ENCODE measurements at regions not wholly inside any gene's neighbourhood (a gene's known extent, or its start where the extent isn't known, plus 50 kb on each side); places are given as distances from the start of the nearest gene placed in this dataset.

- DNase-seq = no peak
Observed at GRCh38 chr1:82220754-82221153, 420.0 kb downstream of the ADGRL2 start.

GRCh38 chr1:82219841-82220240, 419.1 kb downstream of the ADGRL2 start:
- DNase-seq = no peak

GRCh38 chr1:82218846-82219245, 418.1 kb downstream of the ADGRL2 start:
- DNase-seq = no peak

GRCh38 chr1:82215853-82216175, 415.1 kb downstream of the ADGRL2 start:
- no peak for DNase-seq

GRCh38 chr1:82215056-82215852, 414.5 kb downstream of the ADGRL2 start:
- no peak for DNase-seq

GRCh38 chr1:82214606-82215005, 413.9 kb downstream of the ADGRL2 start:
- no peak for DNase-seq

- no peak for DNase-seq
Observed at GRCh38 chr1:82197606-82198005, 396.9 kb downstream of the ADGRL2 start.

GRCh38 chr1:82195245-82195644, 394.5 kb downstream of the ADGRL2 start:
- DNase-seq = no peak

GRCh38 chr1:82185084-82185483, 384.4 kb downstream of the ADGRL2 start:
- no peak for DNase-seq

- DNase-seq = no peak
Observed at GRCh38 chr1:82181846-82182245, 381.1 kb downstream of the ADGRL2 start.

GRCh38 chr1:82179131-82179530, 378.4 kb downstream of the ADGRL2 start:
- no peak for DNase-seq

GRCh38 chr1:82177192-82177591, 376.5 kb downstream of the ADGRL2 start:
- no peak for DNase-seq

GRCh38 chr1:82171955-82172354, 371.2 kb downstream of the ADGRL2 start:
- DNase-seq = no peak

- DNase-seq = no peak
Observed at GRCh38 chr1:82168482-82168881, 367.7 kb downstream of the ADGRL2 start.

- DNase-seq = no peak
Observed at GRCh38 chr1:82165304-82165703, 364.6 kb downstream of the ADGRL2 start.

- peak; percentile 50 for DNase-seq
Observed at GRCh38 chr1:82162486-82163420, 362.0 kb downstream of the ADGRL2 start.

GRCh38 chr1:82161700-82162141, 361.0 kb downstream of the ADGRL2 start:
- peak; percentile 65 for DNase-seq

GRCh38 chr1:82160903-82161302, 360.2 kb downstream of the ADGRL2 start:
- no peak for DNase-seq

- DNase-seq = no peak
Observed at GRCh38 chr1:82160036-82160435, 359.3 kb downstream of the ADGRL2 start.

GRCh38 chr1:82158981-82159380, 358.2 kb downstream of the ADGRL2 start:
- no peak for DNase-seq

- no peak for DNase-seq
Observed at GRCh38 chr1:82154219-82154970, 353.7 kb downstream of the ADGRL2 start.

GRCh38 chr1:82153752-82154151, 353.0 kb downstream of the ADGRL2 start:
- no peak for DNase-seq

- no peak for DNase-seq
Observed at GRCh38 chr1:82153272-82153629, 352.5 kb downstream of the ADGRL2 start.
